ENCODE measurements at regions not wholly inside any gene's neighbourhood (a gene's known extent, or its start where the extent isn't known, plus 50 kb on each side); places are given as distances from the start of the nearest gene placed in this dataset.
"Not testable (repeated sequence)": the region's sequence is repeated elsewhere in the genome, so short reads cannot be mapped to it uniquely, and the experiment has no call there.

GRCh38 chr2:38451778-38452177 is 74.7 kb upstream of the ATL2 start:
- not testable (repeated sequence) for TF ChIP-seq CTCF, POLR2A (IDR thresholded peaks at IDR 0.05)

All from thyroid gland (tissue), 4 donors.